GM10248 (cell line): ENCODE measurements at regions not wholly inside any gene's neighbourhood (a gene's known extent, or its start where the extent isn't known, plus 50 kb on each side); places are given as distances from the start of the nearest gene placed in this dataset.

ENCODE experiments used
- CTCF ChIA-PET: fragments of 300-600 bp; sonication (Branson Sonifier 250); formaldehyde crosslinking; extraction: SDS; loops from one replicate; lab custom pipeline; 2021; ENCODE audit warnings: antibody characterized with exemption; lab: Yijun Ruan, JAX
- POLR2A ChIA-PET: fragments of 350-650 bp; sonication (Branson Sonifier 250); formaldehyde crosslinking; extraction: SDS; loops from one replicate; lab custom pipeline; 2020; ENCODE audit warnings: antibody characterized with exemption; lab: Yijun Ruan, JAX
- DNase-seq: peaks from one replicate; pipeline ENCODE4 v3.0.0; 2012; ENCODE audit errors: extremely low spot score
- TF ChIP-seq, protein P1 (sequence below): IDR thresholded peaks from 2 replicates; pipeline ENCODE4 v1.5.1; 2012; ENCODE audit warnings: mild to moderate bottlenecking, low read depth; ENCODE audit errors: extremely low read depth, missing control alignments, control extremely low read depth

- no peak for DNase-seq
- TF ChIP-seq, protein P1, sequence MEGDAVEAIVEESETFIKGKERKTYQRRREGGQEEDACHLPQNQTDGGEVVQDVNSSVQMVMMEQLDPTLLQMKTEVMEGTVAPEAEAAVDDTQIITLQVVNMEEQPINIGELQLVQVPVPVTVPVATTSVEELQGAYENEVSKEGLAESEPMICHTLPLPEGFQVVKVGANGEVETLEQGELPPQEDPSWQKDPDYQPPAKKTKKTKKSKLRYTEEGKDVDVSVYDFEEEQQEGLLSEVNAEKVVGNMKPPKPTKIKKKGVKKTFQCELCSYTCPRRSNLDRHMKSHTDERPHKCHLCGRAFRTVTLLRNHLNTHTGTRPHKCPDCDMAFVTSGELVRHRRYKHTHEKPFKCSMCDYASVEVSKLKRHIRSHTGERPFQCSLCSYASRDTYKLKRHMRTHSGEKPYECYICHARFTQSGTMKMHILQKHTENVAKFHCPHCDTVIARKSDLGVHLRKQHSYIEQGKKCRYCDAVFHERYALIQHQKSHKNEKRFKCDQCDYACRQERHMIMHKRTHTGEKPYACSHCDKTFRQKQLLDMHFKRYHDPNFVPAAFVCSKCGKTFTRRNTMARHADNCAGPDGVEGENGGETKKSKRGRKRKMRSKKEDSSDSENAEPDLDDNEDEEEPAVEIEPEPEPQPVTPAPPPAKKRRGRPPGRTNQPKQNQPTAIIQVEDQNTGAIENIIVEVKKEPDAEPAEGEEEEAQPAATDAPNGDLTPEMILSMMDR: no peak
- CTCF ChIA-PET: interaction anchor here (1.6 kb wide), 1 partner anchor 11 kb away, joined by 5 read pairs; no protein-coding TSS in a partner anchor
- POLR2A ChIA-PET: no interaction called here
These were observed 603.9 kb downstream of the KCNJ2 start for GRCh38 chr17:70773258-70773657.

DNA sequence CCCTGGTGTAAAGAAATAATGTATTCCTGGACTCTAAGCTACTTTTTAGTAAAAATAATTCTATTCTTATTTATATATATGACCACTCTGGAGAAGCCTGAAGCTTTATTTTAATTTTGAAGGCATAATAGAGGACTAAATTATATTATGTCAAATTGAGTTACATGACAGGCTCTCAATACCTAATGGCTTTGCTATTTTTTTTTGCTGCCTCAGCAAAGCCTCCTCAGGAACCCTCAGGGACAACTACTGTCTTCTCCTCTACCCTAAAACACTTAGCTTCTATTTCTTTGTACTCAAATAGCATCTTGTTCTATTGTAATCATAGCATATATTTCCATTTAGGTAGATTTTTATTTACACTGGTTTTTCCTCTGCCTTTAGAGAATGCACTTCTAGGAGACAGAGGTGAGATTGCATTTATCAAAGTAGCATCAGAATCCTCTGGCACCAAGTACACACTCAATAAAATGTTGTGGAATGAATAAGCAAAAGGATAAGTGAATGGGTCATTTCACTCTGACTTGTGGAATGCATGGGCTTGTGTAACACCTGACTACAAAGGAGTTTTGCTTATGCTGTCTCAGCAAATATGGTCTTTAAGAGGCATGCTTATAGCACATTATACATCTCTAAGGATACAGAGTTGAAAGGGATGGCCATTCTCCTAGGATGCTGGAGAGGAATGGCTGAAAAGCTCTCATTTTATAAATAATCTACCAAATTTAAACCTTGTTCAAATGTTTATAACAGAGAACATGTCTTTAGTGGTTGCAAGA, 605.2 kb downstream of the KCNJ2 start:
- TF ChIP-seq, protein P1: no peak
- POLR2A ChIA-PET: no interaction called here
- DNase-seq: no peak
- CTCF ChIA-PET: interaction anchor here (1.0 to 1.6 kb wide), 3 partner anchors 10 to 15 kb away, joined by 3 to 5 read pairs (median 3); no protein-coding TSS in a partner anchor

DNA sequence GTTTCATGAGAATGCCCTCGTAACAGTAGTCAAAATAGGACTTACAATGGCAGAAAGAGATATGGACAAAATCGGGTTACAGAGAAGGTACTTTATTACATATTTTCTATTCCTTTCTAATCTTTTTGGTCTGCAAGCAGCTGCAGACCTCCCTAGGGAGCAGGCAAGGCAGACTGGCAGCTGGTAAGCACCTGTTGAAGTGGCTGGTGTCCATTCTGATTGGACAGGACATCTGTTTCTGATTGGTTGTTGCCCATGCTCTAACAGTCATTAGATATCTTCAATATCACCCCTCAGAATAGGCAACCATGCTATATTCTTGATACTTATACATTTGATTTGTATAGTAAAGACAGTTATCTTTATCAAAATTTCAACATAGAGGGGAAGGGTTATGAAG, 606.3 kb downstream of the KCNJ2 start:
- TF ChIP-seq, protein P1: no peak
- ChIA-PET POLR2A (no interaction called here), CTCF (interaction anchor here (1.0 to 1.3 kb wide), 2 partner anchors 9 to 16 kb away, joined by 3 read pairs; no protein-coding TSS in a partner anchor)
- DNase-seq: no peak

- CTCF ChIA-PET: interaction anchor here (2.2 kb wide), 1 partner anchor 9 kb away, joined by 7 read pairs; no protein-coding TSS in a partner anchor
- TF ChIP-seq, protein P1: no peak
- no peak for DNase-seq
- POLR2A ChIA-PET: no interaction called here
These were observed 607.1 kb downstream of the KCNJ2 start for GRCh38 chr17:70776441-70776840.

- TF ChIP-seq, protein P1: no peak
- no peak for DNase-seq
- CTCF ChIA-PET: interaction anchor here (1.2 to 1.5 kb wide), 2 partner anchors 10 to 13 kb away, joined by 4 read pairs; no protein-coding TSS in a partner anchor
- POLR2A ChIA-PET: no interaction called here
These were observed 610.7 kb downstream of the KCNJ2 start for GRCh38 chr17:70780031-70780430.

DNA sequence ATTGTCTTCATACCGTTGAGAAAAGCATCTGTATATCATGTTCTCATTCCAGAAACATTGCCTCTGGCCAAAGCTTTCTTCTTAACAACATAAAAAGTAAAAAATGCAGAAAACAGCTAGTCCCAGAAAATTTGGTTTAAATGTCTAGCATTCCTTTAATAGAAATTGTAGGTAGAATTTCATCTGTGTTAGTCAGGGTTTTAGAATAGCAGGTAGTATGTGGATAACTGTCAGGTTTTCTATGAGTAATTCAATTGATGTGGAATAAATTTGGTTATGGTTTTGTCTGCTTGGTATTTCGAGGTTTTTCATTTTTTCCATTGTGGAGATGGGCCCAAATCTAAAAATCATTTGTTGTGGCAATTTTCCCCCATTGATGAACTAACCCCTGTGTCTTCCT, 616.7 kb downstream of the KCNJ2 start:
- DNase-seq: no peak
- ChIA-PET CTCF (no interaction called here), POLR2A (no interaction called here)
- TF ChIP-seq, protein P1: no peak
